Calu3 (cell line): ENCODE measurements at regions not wholly inside any gene's neighbourhood (a gene's known extent, or its start where the extent isn't known, plus 50 kb on each side); places are given as distances from the start of the nearest gene placed in this dataset.

ENCODE experiments used
- BruUV-seq: library from RNA; stranded (reverse); fragments of 400-500 nt; replicated peaks from 2 replicates; lab custom pipeline; 2021; lab: Mats Ljungman, UMichigan
- CTCF ChIA-PET: fragments of 300-600 bp; sonication (Branson Sonifier 250); formaldehyde crosslinking; loops from one replicate; lab custom pipeline; 2022; ENCODE audit warnings: antibody characterized with exemption; lab: Charles Lee
- DNase-seq: peaks from one replicate; pipeline ENCODE4 v3.0.0; 2022
- H3K27ac Mint-ChIP-seq: one replicate; pipeline ENCODE4 v1.8.0; 2022; ENCODE audit warnings: mixed read lengths; ENCODE audit not compliant: unreplicated experiment
- H3K27me3 Mint-ChIP-seq: one replicate; pipeline ENCODE4 v1.8.0; 2022; ENCODE audit warnings: mixed read lengths; ENCODE audit not compliant: unreplicated experiment
- H3K36me3 Mint-ChIP-seq: one replicate; pipeline ENCODE4 v1.8.0; 2022; ENCODE audit warnings: mild to moderate bottlenecking, moderate library complexity, mixed read lengths; ENCODE audit not compliant: insufficient read depth, unreplicated experiment
- H3K4me1 Mint-ChIP-seq: one replicate; pipeline ENCODE4 v1.8.0; 2022; ENCODE audit warnings: mild to moderate bottlenecking, low read depth, mixed read lengths; ENCODE audit not compliant: unreplicated experiment
- H3K4me3 Mint-ChIP-seq: one replicate; pipeline ENCODE4 v1.8.0; 2022; ENCODE audit warnings: mild to moderate bottlenecking, low read depth, moderate library complexity, mixed read lengths; ENCODE audit not compliant: unreplicated experiment
- H3K9me3 Mint-ChIP-seq: one replicate; pipeline ENCODE4 v1.8.0; 2022; ENCODE audit warnings: low read depth, mixed read lengths; ENCODE audit not compliant: unreplicated experiment
- intact Hi-C: fragments of 100-400 bp; cut with micrococcal nuclease; formaldehyde crosslinking; loops from one replicate; pipeline ENCODE4 v1.10.0; 2022; ENCODE audit not compliant: unreplicated experiment
- TF ChIP-seq, protein P1 (sequence below): fragments of 200-600 bp; IDR thresholded peaks from one replicate; pipeline ENCODE4 v1.8.0; 2022; ENCODE audit warnings: antibody characterized with exemption; ENCODE audit not compliant: unreplicated experiment

DNA sequence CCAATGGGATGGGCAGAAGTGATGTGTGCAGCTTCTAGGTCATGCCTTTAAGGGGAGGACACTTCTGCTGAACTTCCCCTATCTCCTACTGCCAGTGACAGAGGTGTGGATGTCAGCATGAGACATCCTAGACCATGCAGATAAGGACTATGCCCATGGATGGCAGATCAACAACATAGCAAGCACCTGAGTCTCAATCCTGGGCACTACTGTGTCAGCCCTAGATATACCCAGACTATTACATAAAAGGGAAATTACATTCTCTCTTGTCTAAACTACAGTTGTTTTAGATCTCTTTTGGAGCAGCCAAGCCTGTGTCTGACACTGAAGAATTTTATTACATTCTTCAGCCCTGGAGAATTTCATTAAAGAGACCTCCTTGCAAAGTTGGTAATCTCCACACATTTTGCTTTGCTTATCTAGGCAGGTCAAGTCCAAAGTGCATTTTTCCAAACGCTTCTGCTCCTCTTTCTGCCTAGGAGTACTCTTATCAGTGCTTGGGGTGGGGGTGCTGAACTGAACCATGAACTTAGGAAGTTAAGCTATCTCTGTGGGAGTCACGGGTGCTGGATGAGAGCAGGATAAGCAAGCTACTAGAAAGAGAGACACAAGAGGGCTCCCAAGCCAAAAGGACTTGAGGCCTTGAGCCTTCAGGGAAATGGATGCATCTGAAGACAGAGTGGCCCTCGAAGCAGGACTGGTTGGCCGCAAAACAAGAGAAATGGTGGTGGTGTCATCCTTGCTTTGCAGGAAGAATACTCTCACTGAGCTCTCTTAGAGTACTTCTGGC, 95.2 kb upstream of the SPRED2 start:
- H3K27ac Mint-ChIP-seq = no peak overlapping the region
- BruUV-seq = no TSS peak
- CTCF ChIA-PET = interaction anchor here (0.5 kb wide), 1 partner anchor 9 kb away, joined by 7 read pairs; no protein-coding TSS in a partner anchor

DNA sequence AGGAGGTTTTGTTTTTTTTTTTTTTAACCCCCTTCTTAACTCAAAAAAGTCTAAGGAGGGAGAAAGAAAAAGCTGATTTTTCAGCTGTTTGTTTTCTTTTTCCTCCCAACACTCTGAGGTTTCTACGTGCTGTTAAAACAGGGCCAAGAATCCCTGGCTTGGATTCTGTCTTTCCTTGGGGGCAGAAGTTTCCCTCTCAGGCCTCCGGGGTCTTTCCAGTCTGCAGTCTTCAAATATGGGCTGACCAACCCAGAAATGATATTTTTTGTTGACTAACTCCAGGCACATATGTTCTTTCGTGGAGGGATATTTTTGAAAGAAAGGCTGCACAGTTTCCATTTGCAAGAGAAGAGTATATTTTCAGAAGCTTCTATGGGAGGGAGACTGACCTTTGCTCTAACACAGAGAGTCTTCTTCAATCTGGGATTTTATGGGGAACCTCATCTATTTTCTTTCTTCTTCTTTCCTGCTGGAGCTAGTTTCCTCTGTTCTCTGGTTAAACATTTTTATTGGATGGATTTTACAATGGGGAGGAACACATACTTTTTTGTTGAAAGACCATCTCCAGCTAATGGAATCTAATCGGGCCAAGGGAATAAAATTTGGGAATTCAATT, 93.3 kb upstream of the SPRED2 start:
- H3K4me1 Mint-ChIP-seq = no peaks in the 10 kb centered on the region
- intact Hi-C loops = no loop called here
- DNase-seq = no peak
- no peaks in the 10 kb centered on the region for H3K9me3 Mint-ChIP-seq
- CTCF ChIA-PET = interaction anchor here (0.6 kb wide), 1 partner anchor 122 kb away, joined by 4 read pairs; no protein-coding TSS in a partner anchor
- H3K36me3 Mint-ChIP-seq = no peaks in the 10 kb centered on the region
- H3K4me3 Mint-ChIP-seq = no peak overlapping the region
- no peak overlapping the region for H3K27ac Mint-ChIP-seq
- TF ChIP-seq, protein P1, sequence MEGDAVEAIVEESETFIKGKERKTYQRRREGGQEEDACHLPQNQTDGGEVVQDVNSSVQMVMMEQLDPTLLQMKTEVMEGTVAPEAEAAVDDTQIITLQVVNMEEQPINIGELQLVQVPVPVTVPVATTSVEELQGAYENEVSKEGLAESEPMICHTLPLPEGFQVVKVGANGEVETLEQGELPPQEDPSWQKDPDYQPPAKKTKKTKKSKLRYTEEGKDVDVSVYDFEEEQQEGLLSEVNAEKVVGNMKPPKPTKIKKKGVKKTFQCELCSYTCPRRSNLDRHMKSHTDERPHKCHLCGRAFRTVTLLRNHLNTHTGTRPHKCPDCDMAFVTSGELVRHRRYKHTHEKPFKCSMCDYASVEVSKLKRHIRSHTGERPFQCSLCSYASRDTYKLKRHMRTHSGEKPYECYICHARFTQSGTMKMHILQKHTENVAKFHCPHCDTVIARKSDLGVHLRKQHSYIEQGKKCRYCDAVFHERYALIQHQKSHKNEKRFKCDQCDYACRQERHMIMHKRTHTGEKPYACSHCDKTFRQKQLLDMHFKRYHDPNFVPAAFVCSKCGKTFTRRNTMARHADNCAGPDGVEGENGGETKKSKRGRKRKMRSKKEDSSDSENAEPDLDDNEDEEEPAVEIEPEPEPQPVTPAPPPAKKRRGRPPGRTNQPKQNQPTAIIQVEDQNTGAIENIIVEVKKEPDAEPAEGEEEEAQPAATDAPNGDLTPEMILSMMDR = no peak
- no peaks in the 10 kb centered on the region for H3K27me3 Mint-ChIP-seq
- no TSS peak for BruUV-seq

More for the DNA sequence above, 95.2 kb upstream of the SPRED2 start:
- no peaks in the 10 kb centered on the region for H3K27me3 Mint-ChIP-seq
- intact Hi-C loops = no loop called here
- H3K9me3 Mint-ChIP-seq = no peaks in the 10 kb centered on the region
- H3K4me1 Mint-ChIP-seq = no peaks in the 10 kb centered on the region
- TF ChIP-seq, protein P1 = no peak
- no peaks in the 10 kb centered on the region for H3K36me3 Mint-ChIP-seq
- no peak overlapping the region for H3K4me3 Mint-ChIP-seq
- DNase-seq = no peak

DNA sequence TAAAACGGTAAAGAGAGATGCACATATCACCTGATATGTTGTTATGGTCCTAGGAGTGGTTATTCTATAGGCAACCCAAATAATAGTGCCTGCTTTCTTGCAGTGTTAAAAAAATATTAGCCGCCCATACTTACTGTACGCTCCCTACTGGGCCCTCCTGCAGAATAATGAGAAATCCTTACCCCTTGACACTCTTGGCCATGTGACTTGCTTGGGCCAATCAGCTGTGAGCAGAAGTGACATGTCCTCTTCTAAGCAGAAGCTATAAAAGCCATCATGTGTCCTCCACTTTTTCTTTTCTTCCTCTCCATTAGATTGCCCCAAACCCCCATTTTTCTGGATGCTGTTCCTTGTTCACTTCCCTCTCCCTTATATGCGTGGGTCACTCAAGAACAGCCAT, 90.5 kb upstream of the SPRED2 start:
- no TSS peak for BruUV-seq
- H3K9me3 Mint-ChIP-seq = no peaks in the 10 kb centered on the region
- no peaks in the 10 kb centered on the region for H3K36me3 Mint-ChIP-seq
- TF ChIP-seq, protein P1 = no peak
- no peaks in the 10 kb centered on the region for H3K4me1 Mint-ChIP-seq
- H3K4me3 Mint-ChIP-seq = no peak overlapping the region
- no peak overlapping the region for H3K27ac Mint-ChIP-seq
- H3K27me3 Mint-ChIP-seq = no peaks in the 10 kb centered on the region
- CTCF ChIA-PET = interaction anchor here (0.6 kb wide), 1 partner anchor 12 kb away, joined by 6 read pairs; no protein-coding TSS in a partner anchor
- intact Hi-C loops = no loop called here
- no peak for DNase-seq

DNA sequence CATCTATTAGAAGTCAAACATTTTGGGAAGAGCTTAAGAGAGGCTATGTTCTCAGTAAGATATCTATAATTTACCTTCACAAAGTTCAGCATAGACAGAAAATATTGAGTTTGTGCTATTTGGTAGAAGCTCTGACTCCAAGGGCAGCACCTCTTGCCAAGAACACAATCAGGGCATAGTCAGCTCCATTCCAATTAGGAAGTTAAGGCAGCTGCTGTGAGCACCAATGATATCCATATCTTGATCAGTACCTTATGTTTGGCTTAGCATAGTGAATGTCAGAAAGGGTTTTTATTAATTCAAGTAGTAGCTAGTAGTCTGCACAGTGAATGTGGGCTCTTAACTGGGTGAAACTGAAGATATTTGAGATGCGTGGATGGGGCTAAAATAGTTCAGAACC, 86.4 kb upstream of the SPRED2 start:
- Mint-ChIP-seq H3K27me3 (no peaks in the 10 kb centered on the region), H3K4me3 (no peak overlapping the region), H3K27ac (no peak overlapping the region), H3K9me3 (no peaks in the 10 kb centered on the region), H3K4me1 (no peaks in the 10 kb centered on the region), H3K36me3 (no peaks in the 10 kb centered on the region)
- intact Hi-C loops = no loop called here
- no peak for DNase-seq
- TF ChIP-seq, protein P1 = no peak
- CTCF ChIA-PET = interaction anchor here (0.6 to 0.7 kb wide), 3 partner anchors 9 to 34 kb away, joined by 3 to 7 read pairs (median 4); no protein-coding TSS in a partner anchor
- BruUV-seq = no TSS peak
